Ovary (tissue), 3 donors: ENCODE measurements at regions not wholly inside any gene's neighbourhood (a gene's known extent, or its start where the extent isn't known, plus 50 kb on each side); places are given as distances from the start of the nearest gene placed in this dataset.

Experiments
- EP300 ChIP-seq: sonication (generic); formaldehyde crosslinking; IDR thresholded peaks from one replicate; pipeline ENCODE4 v1.6.1; 2017; ENCODE audit warnings: antibody characterized with exemption
- POLR2A ChIP-seq: fragments of 450-650 bp; IDR thresholded peaks from one replicate; pipeline ENCODE4 v1.6.1; 2017; ENCODE audit warnings: antibody characterized with exemption, mild to moderate bottlenecking, moderate library complexity
- TF ChIP-seq, protein P1 (sequence below), 3 donors: fragments of 450-650 bp in 2 of 3; fragments of 200-600 bp in 1 of 3; IDR thresholded peaks; one replicate each; pipeline versions ENCODE4 v1.5.1 to v1.8.0; 2016 to 2022; ENCODE audit warnings: antibody characterized with exemption in 3 of 3, mild to moderate bottlenecking in 1 of 3
- donor health status: DM: no; HTN: no; CAD: no.

DNA sequence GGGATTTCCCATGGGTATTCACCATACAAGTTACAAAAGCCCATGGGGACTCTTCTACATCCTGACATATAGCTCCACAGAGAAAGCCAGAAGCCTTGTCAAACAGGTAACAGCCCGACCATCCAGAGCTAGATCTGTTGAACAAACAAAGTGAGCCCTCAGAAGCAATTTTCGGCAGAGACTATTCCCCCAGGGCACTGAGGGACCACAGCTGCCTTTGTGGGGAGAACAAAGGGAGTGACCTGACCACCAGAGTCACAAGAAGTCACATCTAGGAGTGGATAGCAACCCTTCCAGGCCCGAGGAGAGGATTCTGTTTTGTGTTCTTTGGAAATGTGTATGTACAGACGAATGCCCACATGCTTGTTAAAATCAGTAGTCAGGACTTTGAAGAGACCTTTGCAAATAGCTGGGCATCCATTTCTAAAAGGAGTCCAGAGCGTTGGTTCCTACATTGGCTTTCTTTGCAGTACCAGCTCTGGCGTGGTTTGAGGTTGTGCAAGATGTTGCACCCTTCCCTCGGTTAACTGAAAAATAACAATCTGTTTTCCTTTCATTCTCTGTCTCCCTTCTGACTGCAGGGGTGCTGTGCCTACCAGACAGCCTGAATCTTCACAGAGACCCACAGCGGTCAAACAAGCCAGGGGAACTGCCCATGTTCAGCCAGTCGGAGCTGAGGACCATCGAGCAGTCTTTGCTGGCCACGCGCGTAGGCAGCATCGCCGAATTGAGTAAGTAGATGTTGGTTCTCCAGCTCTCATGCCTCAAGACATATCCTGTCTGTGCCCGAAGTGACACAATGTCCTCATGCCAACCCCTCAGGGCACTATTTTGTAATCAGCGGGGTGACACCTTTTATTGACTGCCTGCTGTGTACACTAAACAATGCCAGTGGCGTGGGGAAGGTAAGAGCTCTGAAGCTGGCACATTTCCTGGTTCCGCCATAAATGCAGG, 165.4 kb upstream of the PWP1 start:
- TF ChIP-seq, protein P1, sequence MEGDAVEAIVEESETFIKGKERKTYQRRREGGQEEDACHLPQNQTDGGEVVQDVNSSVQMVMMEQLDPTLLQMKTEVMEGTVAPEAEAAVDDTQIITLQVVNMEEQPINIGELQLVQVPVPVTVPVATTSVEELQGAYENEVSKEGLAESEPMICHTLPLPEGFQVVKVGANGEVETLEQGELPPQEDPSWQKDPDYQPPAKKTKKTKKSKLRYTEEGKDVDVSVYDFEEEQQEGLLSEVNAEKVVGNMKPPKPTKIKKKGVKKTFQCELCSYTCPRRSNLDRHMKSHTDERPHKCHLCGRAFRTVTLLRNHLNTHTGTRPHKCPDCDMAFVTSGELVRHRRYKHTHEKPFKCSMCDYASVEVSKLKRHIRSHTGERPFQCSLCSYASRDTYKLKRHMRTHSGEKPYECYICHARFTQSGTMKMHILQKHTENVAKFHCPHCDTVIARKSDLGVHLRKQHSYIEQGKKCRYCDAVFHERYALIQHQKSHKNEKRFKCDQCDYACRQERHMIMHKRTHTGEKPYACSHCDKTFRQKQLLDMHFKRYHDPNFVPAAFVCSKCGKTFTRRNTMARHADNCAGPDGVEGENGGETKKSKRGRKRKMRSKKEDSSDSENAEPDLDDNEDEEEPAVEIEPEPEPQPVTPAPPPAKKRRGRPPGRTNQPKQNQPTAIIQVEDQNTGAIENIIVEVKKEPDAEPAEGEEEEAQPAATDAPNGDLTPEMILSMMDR (IDR thresholded peaks at IDR 0.05) = no peak
- TF ChIP-seq POLR2A = no peak
- no peak for TF ChIP-seq EP300
